OCI-LY7 (cell line): ENCODE measurements at regions not wholly inside any gene's neighbourhood (a gene's known extent, or its start where the extent isn't known, plus 50 kb on each side); places are given as distances from the start of the nearest gene placed in this dataset.
"Not testable (repeated sequence)": the region's sequence is repeated elsewhere in the genome, so short reads cannot be mapped to it uniquely, and the experiment has no call there.

Experiments
- BruUV-seq: library from RNA; stranded (reverse); fragments of 400-500 nt; replicated peaks from 2 replicates; lab custom pipeline; 2021; lab: Mats Ljungman, UMichigan
- CTCF ChIA-PET: fragments of 300-600 bp; sonication (Branson Sonifier 250); formaldehyde crosslinking; loops from one replicate; lab custom pipeline; 2022; ENCODE audit warnings: antibody characterized with exemption; ENCODE audit not compliant: unreplicated experiment; lab: Charles Lee
- POLR2A ChIA-PET: fragments of 300-600 bp; sonication (Branson Sonifier 250); formaldehyde crosslinking; loops from one replicate; lab custom pipeline; 2022; ENCODE audit warnings: antibody characterized with exemption; lab: Charles Lee
- DNase-seq: peaks from one replicate; pipeline ENCODE4 v3.0.0-alpha.2; 2015; ENCODE audit warnings: low spot score
- H2AFZ ChIP-seq: fragments of 200-600 bp; sonication (generic), shearing (Covaris generic); 2 replicates; pipeline ENCODE4 v1.6.1; 2014; ENCODE audit warnings: mild to moderate bottlenecking, antibody characterized with exemption, low read length, moderate library complexity
- H3K27ac ChIP-seq: fragments of 200-600 bp; sonication (generic); 2 replicates; pipeline ENCODE4 v1.5.1; 2014; ENCODE audit warnings: mixed run types, low read depth, mild to moderate bottlenecking, moderate library complexity, low read length, inconsistent platforms; ENCODE audit not compliant: poor library complexity, severe bottlenecking
- H3K36me3 ChIP-seq: fragments of 200-600 bp; sonication (generic); 2 replicates; pipeline ENCODE4 v1.6.1; 2014; ENCODE audit warnings: mild to moderate bottlenecking, antibody characterized with exemption, low read length, moderate library complexity, mixed read lengths; ENCODE audit not compliant: insufficient read depth
- H3K4me1 ChIP-seq: fragments of 200-600 bp; sonication (generic); 2 replicates; pipeline ENCODE4 v1.5.1; 2014; ENCODE audit warnings: mild to moderate bottlenecking, low read length; ENCODE audit not compliant: insufficient read depth, poor library complexity, severe bottlenecking
- H3K4me2 ChIP-seq: fragments of 200-600 bp; sonication (generic); 2 replicates; pipeline ENCODE4 v1.6.1; 2014; ENCODE audit warnings: mild to moderate bottlenecking, low read length
- H3K4me3 ChIP-seq: fragments of 200-600 bp; sonication (generic); 2 replicates; pipeline ENCODE4 v1.5.1; 2014; ENCODE audit warnings: mild to moderate bottlenecking, low read depth, low read length; ENCODE audit not compliant: poor library complexity, severe bottlenecking
- H3K79me2 ChIP-seq: fragments of 200-600 bp; sonication (generic); 2 replicates; pipeline ENCODE4 v1.6.1; 2016; ENCODE audit warnings: low read depth, mild to moderate bottlenecking, low read length, moderate library complexity, mixed read lengths; ENCODE audit not compliant: insufficient read depth
- H3K9me2 ChIP-seq: fragments of 200-600 bp; sonication (generic); 2 replicates; pipeline ENCODE4 v1.6.1; 2016; ENCODE audit warnings: mild to moderate bottlenecking, low read length, mixed read lengths; ENCODE audit not compliant: insufficient read depth
- H3K9me3 ChIP-seq: fragments of 200-600 bp; sonication (generic); 2 replicates; pipeline ENCODE4 v1.6.1; 2014; ENCODE audit warnings: mild to moderate bottlenecking, mixed run types, low read length, mixed read lengths
- H4K20me1 ChIP-seq: fragments of 200-600 bp; sonication (generic); 2 replicates; pipeline ENCODE4 v1.6.1; 2014; ENCODE audit warnings: mild to moderate bottlenecking, antibody characterized with exemption, low read length, moderate library complexity, mixed read lengths; ENCODE audit not compliant: insufficient read depth
- CTCF ChIP-seq: fragments of 200-600 bp; sonication (generic); conservative IDR thresholded peaks from 2 replicates; pipeline ENCODE4 v1.5.1; 2014; ENCODE audit warnings: mild to moderate bottlenecking, antibody characterized with exemption, low read length, moderate library complexity, mixed read lengths
- EZH2phosphoT487 ChIP-seq: fragments of 200-600 bp; sonication (generic); IDR thresholded peaks from 2 replicates; pipeline ENCODE4 v1.6.1; 2018; ENCODE audit warnings: low read depth, borderline replicate concordance, mild to moderate bottlenecking, mixed run types, antibody characterized with exemption, low read length, moderate library complexity, mixed read lengths
- intact Hi-C: fragments of 100-400 bp; cut with micrococcal nuclease; formaldehyde crosslinking; loops from one replicate; pipeline ENCODE4 v1.10.0; 2022; ENCODE audit not compliant: unreplicated experiment

GRCh38 chr5:60479542-60479941 is 220.4 kb downstream of the DEPDC1B start:
- H4K20me1 ChIP-seq, result no peaks in the 10 kb centered on the region
- H3K36me3 ChIP-seq, result no peaks in the 10 kb centered on the region
- DNase-seq, result no peak
- no peak overlapping the region for H3K27ac ChIP-seq
- no peaks in the 10 kb centered on the region for H3K4me1 ChIP-seq
- no TSS peak for BruUV-seq
- no peak overlapping the region for H2AFZ ChIP-seq
- no peaks in the 10 kb centered on the region for H3K79me2 ChIP-seq
- no peak overlapping the region for H3K4me2 ChIP-seq
- no peaks in the 10 kb centered on the region for H3K9me3 ChIP-seq
- TF ChIP-seq CTCF, result no peak
- no peak for TF ChIP-seq EZH2phosphoT487
- H3K4me3 ChIP-seq, result no peak overlapping the region
- intact Hi-C loops, result no loop called here
- CTCF ChIA-PET, result no interaction called here
- POLR2A ChIA-PET, result no interaction called here
- no peaks in the 10 kb centered on the region for H3K9me2 ChIP-seq

- no peaks in the 10 kb centered on the region for H3K79me2 ChIP-seq
- H3K27ac ChIP-seq, result no peak overlapping the region
- H3K9me3 ChIP-seq, result no peaks in the 10 kb centered on the region
- no peak for TF ChIP-seq CTCF
- TF ChIP-seq EZH2phosphoT487, result no peak
- no peak overlapping the region for H3K4me3 ChIP-seq
- H4K20me1 ChIP-seq, result no peaks in the 10 kb centered on the region
- CTCF ChIA-PET, result no interaction called here
- H2AFZ ChIP-seq, result no peak overlapping the region
- no peak overlapping the region for H3K4me2 ChIP-seq
- no peaks in the 10 kb centered on the region for H3K36me3 ChIP-seq
- H3K4me1 ChIP-seq, result no peaks in the 10 kb centered on the region
- H3K9me2 ChIP-seq, result no peaks in the 10 kb centered on the region
- intact Hi-C loops, result no loop called here
- no peak for DNase-seq
- POLR2A ChIA-PET, result no interaction called here
- BruUV-seq, result no TSS peak
Observed at GRCh38 chr5:60477849-60478248, 222.1 kb downstream of the DEPDC1B start.

GRCh38 chr5:60473654-60474053 is 226.3 kb downstream of the DEPDC1B start:
- CTCF ChIA-PET, result no interaction called here
- TF ChIP-seq EZH2phosphoT487 (no peak), CTCF (no peak)
- Histone ChIP-seq H3K9me2 (no peaks in the 10 kb centered on the region), H3K27ac (no peak overlapping the region), H3K36me3 (no peaks in the 10 kb centered on the region), H2AFZ (no peak overlapping the region), H3K9me3 (no peaks in the 10 kb centered on the region), H3K4me2 (no peak overlapping the region), H3K4me3 (no peak overlapping the region), H4K20me1 (no peaks in the 10 kb centered on the region), H3K79me2 (no peaks in the 10 kb centered on the region), H3K4me1 (no peaks in the 10 kb centered on the region)
- POLR2A ChIA-PET, result no interaction called here
- BruUV-seq, result no TSS peak
- intact Hi-C loops, result no loop called here
- DNase-seq, result no peak

GRCh38 chr5:60473027-60473426 is 226.9 kb downstream of the DEPDC1B start:
- H4K20me1 ChIP-seq, H3K27ac ChIP-seq, H3K4me3 ChIP-seq, H3K36me3 ChIP-seq, BruUV-seq, H3K9me2 ChIP-seq, H3K9me3 ChIP-seq, intact Hi-C loops, H3K4me1 ChIP-seq, DNase-seq, H2AFZ ChIP-seq, H3K79me2 ChIP-seq, POLR2A ChIA-PET, CTCF ChIA-PET, H3K4me2 ChIP-seq: not testable (repeated sequence)
